Fibroblast of lung (primary cell): ENCODE measurements at regions not wholly inside any gene's neighbourhood (a gene's known extent, or its start where the extent isn't known, plus 50 kb on each side); places are given as distances from the start of the nearest gene placed in this dataset.
"Not testable (repeated sequence)": the region's sequence is repeated elsewhere in the genome, so short reads cannot be mapped to it uniquely, and the experiment has no call there.

ENCODE experiments used
- CTCF ChIP-seq, 2 donors: IDR thresholded peaks in 1 of 2; conservative IDR thresholded peaks in 1 of 2; 1 replicate in 1 of 2; 2 replicates in 1 of 2; pipeline ENCODE4 v1.5.1; 2011 to 2012; ENCODE audit warnings: low read length in 2 of 2, control low read depth in 1 of 2, inconsistent platforms in 1 of 2, low read depth in 1 of 2, mild to moderate bottlenecking in 1 of 2
- EZH2 ChIP-seq: IDR thresholded peaks from 2 replicates; pipeline ENCODE4 v1.5.1; 2012; ENCODE audit warnings: low read length, control low read depth, mild to moderate bottlenecking; ENCODE audit errors: missing control alignments

- not testable (repeated sequence) for TF ChIP-seq CTCF (conservative IDR thresholded peaks at IDR 0.05 in 1 of 2, IDR thresholded peaks at IDR 0.05 in 1 of 2; ENCODE audit: low read depth in 1 of 2, low read length in 2 of 2); EZH2
Measured at GRCh38 chr10:46803082-46803481, 108.1 kb upstream of the PTPN20 start.
